ENCODE measurements at regions not wholly inside any gene's neighbourhood (a gene's known extent, or its start where the extent isn't known, plus 50 kb on each side); places are given as distances from the start of the nearest gene placed in this dataset.

- Histone ChIP-seq H3K79me2 (ENCODE audit: insufficient read depth, low read depth, low read length) (no peaks in the 10 kb centered on the region), H3K4me2 (ENCODE audit: low read length) (no peak overlapping the region), H4K20me1 (ENCODE audit: insufficient read depth, low read length) (no peaks in the 10 kb centered on the region), H3K4me1 (ENCODE audit: insufficient read depth, low read length, poor library complexity, severe bottlenecking) (no peaks in the 10 kb centered on the region), H3K27ac (ENCODE audit: low read depth, low read length, poor library complexity, severe bottlenecking) (no peak overlapping the region), H3K4me3 (ENCODE audit: low read depth, low read length, poor library complexity, severe bottlenecking) (no peak overlapping the region), H3K9me2 (ENCODE audit: insufficient read depth, low read length) (no peaks in the 10 kb centered on the region), H3K9me3 (ENCODE audit: low read length) (no peaks in the 10 kb centered on the region), H3K36me3 (ENCODE audit: insufficient read depth, low read length) (no peaks in the 10 kb centered on the region), H2AFZ (ENCODE audit: low read length) (no peak overlapping the region)
- TF ChIP-seq EZH2phosphoT487 (IDR thresholded peaks at IDR 0.05; ENCODE audit: borderline replicate concordance, low read depth, low read length): no peak
- ChIA-PET POLR2A (no interaction called here), CTCF (ENCODE audit: unreplicated experiment) (no interaction called here)
- intact Hi-C loops (cut with micrococcal nuclease; ENCODE audit: unreplicated experiment): no loop called here
- DNase-seq (ENCODE audit: low spot score): no peak
- BruUV-seq (replicated peaks): no TSS peak
Observed at GRCh38 chr5:129163810-129164378, 69.3 kb downstream of the ISOC1 start.

GRCh38 chr5:129170050-129170449 lies 75.5 kb downstream of the ISOC1 start:
- TF ChIP-seq CTCF (conservative IDR thresholded peaks at IDR 0.05; ENCODE audit: low read length) (no peak), EZH2phosphoT487 (IDR thresholded peaks at IDR 0.05; ENCODE audit: borderline replicate concordance, low read depth, low read length) (no peak)
- Histone ChIP-seq H3K27ac (ENCODE audit: low read depth, low read length, poor library complexity, severe bottlenecking) (no peak overlapping the region), H3K9me2 (ENCODE audit: insufficient read depth, low read length) (no peaks in the 10 kb centered on the region), H3K4me1 (ENCODE audit: insufficient read depth, low read length, poor library complexity, severe bottlenecking) (no peaks in the 10 kb centered on the region), H3K9me3 (ENCODE audit: low read length) (no peaks in the 10 kb centered on the region), H3K4me2 (ENCODE audit: low read length) (no peak overlapping the region), H3K79me2 (ENCODE audit: insufficient read depth, low read depth, low read length) (no peaks in the 10 kb centered on the region), H2AFZ (ENCODE audit: low read length) (no peak overlapping the region), H3K36me3 (ENCODE audit: insufficient read depth, low read length) (no peaks in the 10 kb centered on the region), H3K4me3 (ENCODE audit: low read depth, low read length, poor library complexity, severe bottlenecking) (no peak overlapping the region), H4K20me1 (ENCODE audit: insufficient read depth, low read length) (no peaks in the 10 kb centered on the region)
- DNase-seq (ENCODE audit: low spot score): no peak
- ChIA-PET POLR2A (no interaction called here), CTCF (ENCODE audit: unreplicated experiment) (no interaction called here)
- intact Hi-C loops (cut with micrococcal nuclease; ENCODE audit: unreplicated experiment): loop anchor here (10.0 kb wide), 1 partner anchor 595 kb away; no protein-coding TSS in a partner anchor
- no TSS peak for BruUV-seq (replicated peaks)

- no peaks in the 10 kb centered on the region for H3K9me3 ChIP-seq (ENCODE audit: low read length)
- no peaks in the 10 kb centered on the region for H4K20me1 ChIP-seq (ENCODE audit: insufficient read depth, low read length)
- no peak overlapping the region for H2AFZ ChIP-seq (ENCODE audit: low read length)
- ChIA-PET CTCF (ENCODE audit: unreplicated experiment) (no interaction called here), POLR2A (no interaction called here)
- no peak overlapping the region for H3K4me3 ChIP-seq (ENCODE audit: low read depth, low read length, poor library complexity, severe bottlenecking)
- no peaks in the 10 kb centered on the region for H3K4me1 ChIP-seq (ENCODE audit: insufficient read depth, low read length, poor library complexity, severe bottlenecking)
- no peaks in the 10 kb centered on the region for H3K79me2 ChIP-seq (ENCODE audit: insufficient read depth, low read depth, low read length)
- H3K36me3 ChIP-seq (ENCODE audit: insufficient read depth, low read length): no peaks in the 10 kb centered on the region
- no peak overlapping the region for H3K27ac ChIP-seq (ENCODE audit: low read depth, low read length, poor library complexity, severe bottlenecking)
- BruUV-seq (replicated peaks): no TSS peak
- TF ChIP-seq EZH2phosphoT487 (IDR thresholded peaks at IDR 0.05; ENCODE audit: borderline replicate concordance, low read depth, low read length) (no peak), CTCF (conservative IDR thresholded peaks at IDR 0.05; ENCODE audit: low read length) (no peak)
- intact Hi-C loops (cut with micrococcal nuclease; ENCODE audit: unreplicated experiment): loop anchor here (10.0 kb wide), 1 partner anchor 593 kb away; no protein-coding TSS in a partner anchor
- H3K9me2 ChIP-seq (ENCODE audit: insufficient read depth, low read length): no peaks in the 10 kb centered on the region
- no peak for DNase-seq (ENCODE audit: low spot score)
- no peak overlapping the region for H3K4me2 ChIP-seq (ENCODE audit: low read length)
Observed at GRCh38 chr5:129171194-129171944, 76.8 kb downstream of the ISOC1 start.

Data from OCI-LY7 (cell line).